ENCODE measurements at regions not wholly inside any gene's neighbourhood (a gene's known extent, or its start where the extent isn't known, plus 50 kb on each side); places are given as distances from the start of the nearest gene placed in this dataset.
"Not testable (repeated sequence)": the region's sequence is repeated elsewhere in the genome, so short reads cannot be mapped to it uniquely, and the experiment has no call there.

GRCh38 chr21:9026729-9027416 is 1494.5 kb upstream of the TPTE start:
- DNase-seq: not testable (repeated sequence)

GRCh38 chr21:9027417-9027800 is 1494.0 kb upstream of the TPTE start:
- not testable (repeated sequence) for DNase-seq

- DNase-seq: not testable (repeated sequence)
Measured at GRCh38 chr21:9028624-9029431, 1492.6 kb upstream of the TPTE start.

GRCh38 chr21:9030141-9030665 is 1491.2 kb upstream of the TPTE start:
- not testable (repeated sequence) for DNase-seq

GRCh38 chr21:9031482-9032374 is 1489.7 kb upstream of the TPTE start:
- not testable (repeated sequence) for DNase-seq

GRCh38 chr21:9032547-9032946 is 1488.8 kb upstream of the TPTE start:
- DNase-seq: not testable (repeated sequence)

GRCh38 chr21:9033295-9033694 is 1488.1 kb upstream of the TPTE start:
- not testable (repeated sequence) for DNase-seq

GRCh38 chr21:9034491-9035200 is 1486.7 kb upstream of the TPTE start:
- not testable (repeated sequence) for DNase-seq

- DNase-seq: not testable (repeated sequence)
Measured at GRCh38 chr21:9035225-9035624, 1486.2 kb upstream of the TPTE start.

GRCh38 chr21:9035970-9036369 is 1485.4 kb upstream of the TPTE start:
- not testable (repeated sequence) for DNase-seq

GRCh38 chr21:9036966-9037587 is 1484.3 kb upstream of the TPTE start:
- DNase-seq: not testable (repeated sequence)

- DNase-seq: not testable (repeated sequence)
Measured at GRCh38 chr21:9037588-9038544, 1483.5 kb upstream of the TPTE start.

- DNase-seq: not testable (repeated sequence)
Measured at GRCh38 chr21:9039520-9040365, 1481.6 kb upstream of the TPTE start.

- not testable (repeated sequence) for DNase-seq
Measured at GRCh38 chr21:9040406-9040805, 1481.0 kb upstream of the TPTE start.

GRCh38 chr21:9041175-9041948 is 1480.0 kb upstream of the TPTE start:
- not testable (repeated sequence) for DNase-seq

- not testable (repeated sequence) for DNase-seq
Measured at GRCh38 chr21:9043089-9043488, 1478.3 kb upstream of the TPTE start.

- not testable (repeated sequence) for DNase-seq
Measured at GRCh38 chr21:9046870-9047269, 1474.5 kb upstream of the TPTE start.

- not testable (repeated sequence) for DNase-seq
Measured at GRCh38 chr21:9067515-9067914, 1453.9 kb upstream of the TPTE start.
